H1 (cell line): ENCODE measurements at regions not wholly inside any gene's neighbourhood (a gene's known extent, or its start where the extent isn't known, plus 50 kb on each side); places are given as distances from the start of the nearest gene placed in this dataset.

Experiments
- ATF2 ChIP-seq: IDR thresholded peaks from 2 replicates; pipeline ENCODE4 v1.6.1; 2012; ENCODE audit warnings: low read length, inconsistent platforms
- ATF3 ChIP-seq: IDR thresholded peaks from 2 replicates; pipeline ENCODE4 v1.6.1; 2011; ENCODE audit warnings: low read depth, mild to moderate bottlenecking, low read length; ENCODE audit not compliant: insufficient read depth
- KDM1A ChIP-seq: fragments of 200-600, 300-600 bp; sonication (generic); IDR thresholded peaks from 2 replicates; pipeline ENCODE4 v1.7.1; 2016; ENCODE audit warnings: mild to moderate bottlenecking, low read length, borderline replicate concordance
- POLR2A ChIP-seq, 2 experiments: IDR thresholded peaks; 1 replicate in 1 of 2; 2 replicates in 1 of 2; pipeline ENCODE4 v1.6.1; 2011; ENCODE audit warnings: low read depth in 2 of 2, low read length in 2 of 2, mild to moderate bottlenecking in 2 of 2; ENCODE audit errors: control extremely low read depth in 1 of 2
- RAD21 ChIP-seq, 2 experiments: IDR thresholded peaks in 1 of 2; conservative IDR thresholded peaks in 1 of 2; 2 replicates each; pipeline ENCODE4 v1.6.1; 2011; ENCODE audit warnings: low read depth in 2 of 2, low read length in 2 of 2, improper control_type of control experiment in 1 of 2, inconsistent platforms in 1 of 2, mild to moderate bottlenecking in 1 of 2, moderate library complexity in 1 of 2
- SAP30 ChIP-seq: fragments of 300-600 bp; sonication (generic); IDR thresholded peaks from 2 replicates; pipeline ENCODE4 v1.7.1; 2012; ENCODE audit warnings: low read length, moderate library complexity, mild to moderate bottlenecking, inconsistent platforms; ENCODE audit not compliant: insufficient read depth, insufficient replicate concordance
- SIN3A ChIP-seq, 2 experiments: IDR thresholded peaks in 1 of 2; conservative IDR thresholded peaks in 1 of 2; 2 replicates each; pipeline ENCODE4 v1.6.1; 2011 to 2012; ENCODE audit warnings: low read length in 2 of 2, improper control_type of control experiment in 1 of 2, low read depth in 1 of 2, mild to moderate bottlenecking in 1 of 2
- TAF1 ChIP-seq: IDR thresholded peaks from 2 replicates; pipeline ENCODE4 v1.6.1; 2011; ENCODE audit warnings: mild to moderate bottlenecking, low read depth, low read length

- no peak for TF ChIP-seq RAD21 (IDR thresholded peaks at IDR 0.05 in 1 of 2, conservative IDR thresholded peaks at IDR 0.05 in 1 of 2; ENCODE audit: low read depth in 2 of 2, low read length in 2 of 2)
- no peak for TF ChIP-seq ATF3
- TF ChIP-seq ATF2: no peak
- no peak for TF ChIP-seq SAP30
- TF ChIP-seq POLR2A (IDR thresholded peaks at IDR 0.05; ENCODE audit: control extremely low read depth in 1 of 2, low read depth in 2 of 2, low read length in 2 of 2): no peak
- TF ChIP-seq KDM1A: no peak
- TF ChIP-seq SIN3A (conservative IDR thresholded peaks at IDR 0.05 in 1 of 2, IDR thresholded peaks at IDR 0.05 in 1 of 2; ENCODE audit: low read depth in 1 of 2, low read length in 2 of 2): no peak
- no peak for TF ChIP-seq TAF1
Measured at GRCh38 chr17:12421646-12422306, 243.9 kb upstream of the MYOCD start.
